Coronary artery (tissue), 2 donors: ENCODE measurements at regions not wholly inside any gene's neighbourhood (a gene's known extent, or its start where the extent isn't known, plus 50 kb on each side); places are given as distances from the start of the nearest gene placed in this dataset.

ENCODE experiments used
- DNase-seq: peaks from one replicate; pipeline ENCODE4 v3.0.0-alpha.2; 2017; ENCODE audit warnings: low spot score
- H3K27ac ChIP-seq, 2 donors: fragments of 200-600 bp; sonication (generic); one replicate each; pipeline ENCODE4 v1.5.1; 2016 to 2019
- H3K4me3 ChIP-seq: fragments of 200-600 bp; sonication (generic); 2 replicates; pipeline ENCODE4 v1.5.1; 2016; ENCODE audit warnings: mild to moderate bottlenecking, moderate library complexity
- TF ChIP-seq, protein P1 (sequence below): fragments of 200-600 bp; sonication (generic); IDR thresholded peaks from one replicate; pipeline ENCODE4 v1.5.1; 2019; ENCODE audit warnings: antibody characterized with exemption

DNA sequence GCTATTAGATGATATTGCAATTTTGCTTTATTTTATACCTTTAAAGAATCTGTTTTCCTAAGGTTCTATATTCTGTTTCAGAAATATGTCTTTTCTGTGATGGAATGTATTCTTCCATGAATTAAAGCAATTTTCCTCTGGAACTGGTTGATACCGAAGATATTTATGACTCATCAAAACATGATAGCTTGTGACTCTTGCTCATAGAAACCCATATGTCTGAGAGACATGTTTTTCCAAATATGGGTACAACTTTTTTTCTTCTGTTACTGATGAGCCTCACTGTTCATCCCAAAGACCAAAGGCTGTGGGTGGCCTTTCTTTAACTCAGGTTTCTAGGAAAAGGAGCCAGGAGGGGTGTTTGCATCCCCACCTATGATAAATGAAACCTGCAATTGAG lies 126.1 kb upstream of the PAPPA start:
- no peak overlapping the region for H3K4me3 ChIP-seq
- H3K27ac ChIP-seq = no peak overlapping the region
- TF ChIP-seq, protein P1, sequence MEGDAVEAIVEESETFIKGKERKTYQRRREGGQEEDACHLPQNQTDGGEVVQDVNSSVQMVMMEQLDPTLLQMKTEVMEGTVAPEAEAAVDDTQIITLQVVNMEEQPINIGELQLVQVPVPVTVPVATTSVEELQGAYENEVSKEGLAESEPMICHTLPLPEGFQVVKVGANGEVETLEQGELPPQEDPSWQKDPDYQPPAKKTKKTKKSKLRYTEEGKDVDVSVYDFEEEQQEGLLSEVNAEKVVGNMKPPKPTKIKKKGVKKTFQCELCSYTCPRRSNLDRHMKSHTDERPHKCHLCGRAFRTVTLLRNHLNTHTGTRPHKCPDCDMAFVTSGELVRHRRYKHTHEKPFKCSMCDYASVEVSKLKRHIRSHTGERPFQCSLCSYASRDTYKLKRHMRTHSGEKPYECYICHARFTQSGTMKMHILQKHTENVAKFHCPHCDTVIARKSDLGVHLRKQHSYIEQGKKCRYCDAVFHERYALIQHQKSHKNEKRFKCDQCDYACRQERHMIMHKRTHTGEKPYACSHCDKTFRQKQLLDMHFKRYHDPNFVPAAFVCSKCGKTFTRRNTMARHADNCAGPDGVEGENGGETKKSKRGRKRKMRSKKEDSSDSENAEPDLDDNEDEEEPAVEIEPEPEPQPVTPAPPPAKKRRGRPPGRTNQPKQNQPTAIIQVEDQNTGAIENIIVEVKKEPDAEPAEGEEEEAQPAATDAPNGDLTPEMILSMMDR = no peak
- DNase-seq = no peak

DNA sequence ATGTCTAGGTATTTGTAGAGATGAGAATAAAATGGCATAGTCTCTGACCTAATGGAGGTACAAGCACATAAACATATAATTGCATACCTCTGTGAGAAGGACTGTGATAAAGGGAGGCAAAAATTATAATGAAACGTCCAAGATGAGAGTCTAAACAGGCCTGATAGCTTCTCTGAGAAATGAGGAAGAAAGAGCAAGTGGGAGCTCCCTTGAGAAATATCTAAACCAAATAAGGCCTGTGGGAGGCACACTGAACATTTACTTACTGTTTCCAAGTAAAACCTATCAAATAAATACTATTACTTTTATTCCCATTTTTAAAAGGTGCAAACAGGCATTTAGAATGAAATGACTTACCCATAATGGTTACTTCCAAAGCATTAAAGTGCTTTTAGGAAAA lies 125.6 kb upstream of the PAPPA start:
- no peak overlapping the region for H3K27ac ChIP-seq
- TF ChIP-seq, protein P1 = no peak
- H3K4me3 ChIP-seq = no peak overlapping the region
- no peak for DNase-seq

DNA sequence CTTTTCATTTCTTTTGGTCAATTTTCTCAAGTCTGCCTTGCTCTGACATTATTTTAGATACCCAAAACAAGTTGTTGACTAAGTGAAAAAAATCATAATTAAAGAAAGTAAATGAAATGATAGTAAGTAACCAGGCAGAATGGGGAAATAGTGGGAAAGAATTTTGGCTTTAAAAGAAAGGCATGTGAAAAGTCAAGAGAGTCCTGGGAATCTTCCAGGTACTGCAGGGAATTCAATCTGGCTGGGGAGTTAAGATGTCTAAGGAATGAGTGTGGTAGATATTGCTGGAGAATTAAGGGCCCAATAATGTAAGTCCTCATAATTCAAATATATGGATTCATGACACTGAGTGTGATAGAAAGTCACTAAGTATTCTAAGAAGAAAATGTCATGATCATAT lies 123.1 kb upstream of the PAPPA start:
- Histone ChIP-seq H3K27ac (no peak overlapping the region), H3K4me3 (no peak overlapping the region)
- TF ChIP-seq, protein P1 = no peak
- no peak for DNase-seq

DNA sequence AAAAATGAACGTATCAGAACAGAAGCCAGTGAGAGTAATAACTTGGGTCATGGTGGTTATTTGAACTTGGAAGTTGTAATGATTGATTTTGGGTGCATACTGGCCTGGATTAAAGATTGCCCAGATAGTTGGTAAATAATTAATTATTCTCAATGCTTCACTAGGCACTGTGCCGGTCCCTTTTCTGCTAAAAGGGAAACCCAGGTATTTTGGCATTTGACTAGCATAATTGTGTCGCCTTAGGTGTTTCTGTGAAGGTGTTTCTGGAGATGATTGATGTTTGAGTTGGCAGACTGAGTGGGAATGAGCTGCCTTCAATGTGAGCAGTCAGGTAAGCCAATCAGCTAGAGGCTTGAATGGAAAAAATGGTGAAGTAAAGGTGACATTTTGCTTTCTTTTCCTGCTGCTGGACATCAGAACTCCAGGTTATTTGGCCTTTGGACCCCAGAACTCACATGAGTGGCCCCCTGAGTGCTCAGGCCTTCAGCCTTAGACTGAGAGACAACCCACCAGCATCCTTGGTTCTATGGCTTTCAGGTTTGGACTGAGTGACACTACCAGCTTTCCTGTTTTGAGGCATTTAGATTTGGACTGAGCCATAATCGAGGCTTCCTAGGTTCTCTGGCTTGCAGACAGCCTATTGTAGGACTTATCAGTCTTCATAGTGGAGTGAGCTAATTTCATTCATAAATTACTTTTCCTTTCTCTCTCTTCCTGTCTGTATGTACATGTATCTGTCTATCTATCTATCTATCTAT lies 120.7 kb upstream of the PAPPA start:
- H3K4me3 ChIP-seq = no peak overlapping the region
- TF ChIP-seq, protein P1 = no peak
- DNase-seq = no peak
- H3K27ac ChIP-seq = no peak overlapping the region

DNA sequence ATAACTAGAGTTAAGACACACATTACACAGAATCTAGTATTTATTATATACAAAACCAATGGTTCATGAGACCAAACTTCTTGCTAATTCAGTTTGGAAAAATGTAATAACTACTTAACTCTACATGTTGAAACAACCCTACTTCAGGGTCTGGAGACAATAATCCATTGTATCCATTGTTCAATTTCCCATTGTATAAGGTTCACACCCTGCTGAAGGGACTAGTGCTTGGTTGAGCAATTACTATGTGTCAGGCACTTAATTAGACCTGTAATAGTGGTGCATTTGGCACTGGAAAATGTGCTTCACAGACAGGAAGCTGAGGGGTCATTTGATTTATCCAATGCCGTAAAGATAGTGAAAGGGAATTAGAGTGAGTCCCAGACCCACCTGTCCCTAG lies 114.3 kb upstream of the PAPPA start:
- H3K4me3 ChIP-seq = no peak overlapping the region
- H3K27ac ChIP-seq = no peak overlapping the region
- DNase-seq = no peak
- TF ChIP-seq, protein P1 = no peak

DNA sequence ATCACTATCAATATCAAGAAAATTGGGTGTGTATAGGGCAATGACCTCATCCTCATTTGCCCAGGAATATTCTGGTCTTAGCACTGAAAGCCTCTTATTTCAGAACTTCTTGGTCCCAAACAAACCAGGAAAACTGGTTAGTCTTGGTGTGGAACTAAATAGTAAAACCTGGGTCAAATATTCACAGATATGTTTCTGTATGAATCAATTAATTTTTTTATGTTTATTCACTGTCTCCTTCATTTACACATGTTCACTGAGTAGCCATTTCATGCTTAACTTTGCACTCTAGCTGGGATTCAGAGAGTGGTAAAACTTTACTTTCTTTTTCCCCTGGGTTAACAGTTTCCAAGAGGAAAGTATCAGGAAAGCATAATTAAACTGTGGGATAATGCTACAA lies 113.7 kb upstream of the PAPPA start:
- DNase-seq = no peak
- TF ChIP-seq, protein P1 = no peak
- H3K4me3 ChIP-seq = no peak overlapping the region
- no peak overlapping the region for H3K27ac ChIP-seq

DNA sequence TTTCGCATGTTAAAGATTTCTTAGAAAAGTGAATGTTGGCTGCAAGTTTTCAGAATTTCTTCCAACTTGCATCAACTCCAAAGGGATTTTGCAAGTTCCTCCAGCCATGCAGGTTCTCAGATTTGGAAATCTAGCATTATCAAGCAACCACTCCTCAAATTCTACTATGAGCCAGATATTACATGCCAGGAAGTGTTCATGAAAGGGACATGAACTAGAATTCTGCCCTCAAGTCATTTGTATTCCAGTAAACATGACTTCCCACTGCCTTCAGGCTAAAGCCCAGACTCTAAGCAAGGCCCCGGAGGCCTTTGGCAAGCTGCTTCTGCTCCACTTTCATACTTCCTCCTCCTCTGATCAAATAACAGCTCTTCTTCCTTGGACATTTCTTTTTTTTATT lies 111.3 kb upstream of the PAPPA start:
- no peak overlapping the region for H3K4me3 ChIP-seq
- H3K27ac ChIP-seq = no peak overlapping the region
- TF ChIP-seq, protein P1 = no peak
- DNase-seq = no peak
